GM20000 (cell line): ENCODE measurements at regions not wholly inside any gene's neighbourhood (a gene's known extent, or its start where the extent isn't known, plus 50 kb on each side); places are given as distances from the start of the nearest gene placed in this dataset.

ENCODE experiments used
- DNase-seq: peaks from one replicate; pipeline ENCODE4 v3.0.0; 2012; ENCODE audit warnings: low spot score
- TF ChIP-seq, protein P1 (sequence below): IDR thresholded peaks from 2 replicates; pipeline ENCODE4 v1.5.1; 2012; ENCODE audit warnings: mild to moderate bottlenecking, control low read depth; ENCODE audit errors: extremely low read depth, missing control alignments

DNA sequence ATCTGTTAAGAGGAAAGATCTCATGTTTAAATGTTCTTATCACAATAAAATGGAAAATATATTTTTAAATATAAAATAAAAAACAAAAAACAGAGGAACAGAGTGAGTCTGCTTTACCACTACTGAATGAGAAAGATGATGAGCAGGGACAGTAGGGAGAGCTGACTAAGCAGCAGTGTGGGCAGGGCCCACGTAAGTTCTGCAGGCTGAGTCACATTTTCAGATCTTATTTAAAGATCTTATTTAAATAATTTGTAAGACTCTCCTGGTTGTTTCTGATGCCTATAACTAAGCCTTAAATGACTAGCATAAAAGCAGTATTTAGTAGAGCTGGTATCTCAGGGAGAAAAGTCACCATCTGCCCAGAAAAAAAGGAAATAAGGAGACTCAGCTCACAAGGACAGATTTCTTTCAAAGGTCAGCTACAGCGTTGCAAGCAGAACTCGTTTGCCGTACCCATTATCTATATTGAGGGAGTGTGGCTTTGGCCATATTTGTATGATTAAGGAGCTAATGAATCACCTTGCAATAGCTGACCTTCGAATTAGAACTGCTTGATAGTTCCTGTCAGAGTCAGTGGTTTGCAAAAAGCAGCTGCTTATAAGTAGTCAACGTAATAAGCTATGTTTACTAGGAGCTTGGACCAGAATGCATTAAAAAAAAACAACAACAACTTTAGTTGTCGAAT is 322.1 kb upstream of the CHAC2 start:
- DNase-seq, result no peak
- TF ChIP-seq, protein P1, sequence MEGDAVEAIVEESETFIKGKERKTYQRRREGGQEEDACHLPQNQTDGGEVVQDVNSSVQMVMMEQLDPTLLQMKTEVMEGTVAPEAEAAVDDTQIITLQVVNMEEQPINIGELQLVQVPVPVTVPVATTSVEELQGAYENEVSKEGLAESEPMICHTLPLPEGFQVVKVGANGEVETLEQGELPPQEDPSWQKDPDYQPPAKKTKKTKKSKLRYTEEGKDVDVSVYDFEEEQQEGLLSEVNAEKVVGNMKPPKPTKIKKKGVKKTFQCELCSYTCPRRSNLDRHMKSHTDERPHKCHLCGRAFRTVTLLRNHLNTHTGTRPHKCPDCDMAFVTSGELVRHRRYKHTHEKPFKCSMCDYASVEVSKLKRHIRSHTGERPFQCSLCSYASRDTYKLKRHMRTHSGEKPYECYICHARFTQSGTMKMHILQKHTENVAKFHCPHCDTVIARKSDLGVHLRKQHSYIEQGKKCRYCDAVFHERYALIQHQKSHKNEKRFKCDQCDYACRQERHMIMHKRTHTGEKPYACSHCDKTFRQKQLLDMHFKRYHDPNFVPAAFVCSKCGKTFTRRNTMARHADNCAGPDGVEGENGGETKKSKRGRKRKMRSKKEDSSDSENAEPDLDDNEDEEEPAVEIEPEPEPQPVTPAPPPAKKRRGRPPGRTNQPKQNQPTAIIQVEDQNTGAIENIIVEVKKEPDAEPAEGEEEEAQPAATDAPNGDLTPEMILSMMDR, result no peak

DNA sequence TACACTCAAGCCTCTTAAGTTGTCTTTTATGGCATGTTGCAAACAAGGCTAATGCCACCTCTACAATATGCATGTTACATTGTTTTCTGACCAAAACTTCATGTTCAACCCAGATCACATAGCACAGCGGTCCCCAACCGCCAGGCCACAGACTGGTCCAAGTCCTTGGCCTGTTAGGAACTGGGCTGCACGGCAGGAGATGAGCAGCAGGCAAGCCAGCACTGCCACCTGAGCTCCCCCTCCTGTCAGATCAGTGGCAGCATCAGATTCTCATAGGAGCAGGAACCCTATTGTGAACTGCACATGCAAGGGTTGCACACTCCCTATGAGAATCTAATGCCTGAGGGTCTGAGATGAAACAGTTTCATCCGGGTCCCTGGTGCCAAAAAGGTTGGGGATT is 324.8 kb upstream of the CHAC2 start:
- no peak for DNase-seq

DNA sequence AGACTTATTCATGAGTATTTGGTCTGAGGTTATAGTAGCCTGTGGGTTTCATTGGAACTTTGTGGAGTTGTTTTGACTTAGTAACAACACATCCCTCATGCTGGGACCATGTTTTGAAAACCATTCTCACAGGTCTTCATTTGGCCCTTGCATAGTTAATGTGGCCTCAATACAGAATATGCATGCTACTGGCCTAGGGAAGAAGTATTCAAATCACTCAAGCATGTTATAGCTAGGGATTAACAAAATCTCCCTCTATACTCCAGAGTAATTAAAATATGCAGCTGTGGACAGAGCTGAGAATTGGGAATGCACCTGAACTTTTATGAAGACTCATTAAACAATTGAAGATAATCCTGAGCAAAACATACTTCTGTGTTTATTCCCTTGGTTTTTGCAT is 325.5 kb upstream of the CHAC2 start:
- TF ChIP-seq, protein P1, result no peak
- no peak for DNase-seq

More for the DNA sequence above, 324.8 kb upstream of the CHAC2 start:
- TF ChIP-seq, protein P1, result no peak

DNA sequence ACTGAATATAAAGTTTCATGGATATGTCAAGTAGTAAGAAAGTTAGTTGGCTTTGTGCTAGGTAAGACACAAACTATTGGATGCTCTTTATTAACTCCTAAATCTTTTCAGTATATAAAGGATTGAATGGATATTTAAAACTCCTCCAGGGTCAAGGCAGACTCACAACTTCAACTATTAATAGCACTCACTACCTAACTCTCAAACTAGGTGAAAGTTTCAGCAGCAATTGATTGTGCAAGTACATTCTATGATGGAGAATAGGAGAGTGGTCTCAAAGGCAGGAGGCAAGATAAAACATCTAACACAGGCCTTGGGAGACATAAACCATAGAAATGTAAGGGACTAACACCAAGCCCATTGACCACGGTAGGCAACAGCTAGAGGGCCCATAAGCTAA is 328.9 kb upstream of the CHAC2 start:
- TF ChIP-seq, protein P1, result no peak
- no peak for DNase-seq

DNA sequence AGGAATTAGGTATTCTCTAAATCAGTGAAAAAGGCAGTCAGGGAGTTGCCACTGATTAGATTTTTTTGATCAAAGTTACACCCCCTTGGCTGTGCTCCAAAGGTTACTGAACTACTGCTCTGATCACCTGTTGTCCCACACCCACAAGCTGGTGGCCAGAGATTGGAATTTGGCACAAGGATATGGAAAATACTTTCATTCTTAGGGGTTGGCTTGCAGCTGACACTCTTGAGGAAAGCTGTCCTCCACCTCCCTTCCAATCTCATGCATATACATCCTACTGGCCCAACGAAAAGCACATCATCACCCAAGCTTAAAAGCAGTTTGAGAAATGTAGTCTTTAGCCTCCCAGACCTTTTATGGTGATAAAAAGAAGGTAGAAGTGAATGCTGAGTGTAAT is 329.5 kb upstream of the CHAC2 start:
- TF ChIP-seq, protein P1, result no peak
- no peak for DNase-seq

DNA sequence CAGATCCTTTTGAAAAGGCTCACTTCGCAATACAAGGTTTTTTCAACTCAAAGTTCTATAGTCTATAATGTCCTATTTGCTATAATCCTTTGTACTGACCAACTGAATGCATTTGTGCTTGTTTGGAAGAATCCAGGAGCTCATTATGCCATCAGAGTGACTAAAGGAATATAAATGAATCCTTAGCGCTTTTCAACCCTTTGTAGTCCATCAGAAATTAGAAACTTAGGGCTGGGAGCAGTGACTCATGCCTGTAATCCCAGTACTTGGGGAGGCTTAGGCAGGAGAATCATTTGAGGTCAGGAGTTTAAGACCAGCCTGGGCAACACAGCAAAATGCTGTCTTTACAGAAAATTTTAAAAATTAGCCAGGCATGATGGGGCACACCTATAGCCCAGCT is 330.2 kb upstream of the CHAC2 start:
- DNase-seq, result no peak
- TF ChIP-seq, protein P1, result no peak

DNA sequence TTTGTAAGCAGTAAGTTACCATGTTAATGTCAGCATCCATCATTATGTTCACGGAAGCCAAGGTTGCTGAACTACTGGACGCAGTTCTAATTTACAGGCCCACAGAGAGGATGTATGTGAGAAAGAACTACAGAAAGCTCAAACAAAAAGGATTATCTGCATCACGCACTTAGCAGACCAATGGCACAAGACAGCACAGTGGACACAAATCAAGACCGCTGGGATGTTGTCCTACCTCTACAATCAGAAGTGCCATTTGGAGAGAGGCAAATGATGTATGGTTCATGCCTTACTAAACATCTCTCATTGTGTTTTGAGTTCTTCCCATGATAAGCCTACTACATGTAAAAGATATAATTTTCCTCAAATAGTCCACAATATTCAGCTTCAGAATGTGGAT is 330.7 kb upstream of the CHAC2 start:
- no peak for DNase-seq

More for the DNA sequence above, 330.7 kb upstream of the CHAC2 start:
- TF ChIP-seq, protein P1, result no peak
